PC-9 (cell line): ENCODE measurements at regions not wholly inside any gene's neighbourhood (a gene's known extent, or its start where the extent isn't known, plus 50 kb on each side); places are given as distances from the start of the nearest gene placed in this dataset.
A peak's percentile ranks its signal among the peaks of the same experiment; 100 is the strongest.
"Not testable (repeated sequence)": the region's sequence is repeated elsewhere in the genome, so short reads cannot be mapped to it uniquely, and the experiment has no call there.

Experiments used
- BruUV-seq: library from RNA; stranded (reverse); fragments of 400-500 nt; replicated peaks from 2 replicates; lab custom pipeline; 2021; lab: Mats Ljungman, UMichigan
- CTCF ChIA-PET: fragments of 300-600 bp; sonication (Branson Sonifier 250); formaldehyde crosslinking; loops from one replicate; lab custom pipeline; 2022; ENCODE audit warnings: antibody characterized with exemption; lab: Charles Lee
- POLR2A ChIA-PET: fragments of 300-600 bp; sonication (Branson Sonifier 250); formaldehyde crosslinking; loops from one replicate; lab custom pipeline; 2022; ENCODE audit warnings: antibody characterized with exemption; ENCODE audit not compliant: unreplicated experiment; lab: Charles Lee
- DNase-seq, 2 experiments: peaks; one replicate each; pipeline versions ENCODE4 v3.0.0 to v3.0.0-alpha.2; 2015 to 2022; ENCODE audit warnings: mixed read lengths in 1 of 2
- H2AFZ ChIP-seq: fragments of 200-600 bp; sonication (generic); 2 replicates; pipeline ENCODE4 v1.8.1; 2017; ENCODE audit warnings: antibody characterized with exemption
- H3F3A ChIP-seq: fragments of 200-600 bp; sonication (generic); 2 replicates; pipeline ENCODE4 v1.8.1; 2017; ENCODE audit warnings: antibody characterized with exemption, mild to moderate bottlenecking, low read depth; ENCODE audit not compliant: insufficient read depth
- H3K27ac ChIP-seq: fragments of 200-600 bp; sonication (generic); 2 replicates; pipeline ENCODE4 v1.6.1; 2016; ENCODE audit warnings: mixed run types
- H3K27me3 ChIP-seq: fragments of 200-600 bp; sonication (generic); 2 replicates; pipeline ENCODE4 v1.6.1; 2016; ENCODE audit warnings: low read depth, mixed run types; ENCODE audit not compliant: insufficient read depth
- H3K36me3 ChIP-seq: fragments of 200-600 bp; sonication (generic); 2 replicates; pipeline ENCODE4 v1.6.1; 2016; ENCODE audit warnings: low read depth, mixed run types
- H3K4me1 ChIP-seq: fragments of 200-600 bp; sonication (generic); replicated peaks from 2 replicates; pipeline ENCODE4 v1.6.1; 2016; ENCODE audit warnings: mixed run types; ENCODE audit not compliant: insufficient read depth
- H3K4me2 ChIP-seq: fragments of 200-600 bp; sonication (generic); 2 replicates; pipeline ENCODE4 v1.6.1; 2017; ENCODE audit warnings: mixed run types
- H3K4me3 ChIP-seq: fragments of 200-600 bp; sonication (generic); 2 replicates; pipeline ENCODE4 v1.6.1; 2016; ENCODE audit warnings: mixed run types
- H3K79me2 ChIP-seq: fragments of 200-600 bp; sonication (generic); 2 replicates; pipeline ENCODE4 v1.6.1; 2017; ENCODE audit warnings: low read depth, mixed run types
- H3K9me2 ChIP-seq: fragments of 200-600 bp; sonication (generic); 2 replicates; pipeline ENCODE4 v1.8.1; 2017; ENCODE audit warnings: mild to moderate bottlenecking; ENCODE audit not compliant: insufficient read depth
- H3K9me3 ChIP-seq: fragments of 200-600 bp; sonication (generic); 2 replicates; pipeline ENCODE4 v1.8.1; 2016; ENCODE audit warnings: low read depth; ENCODE audit not compliant: insufficient read depth
- H4K20me1 ChIP-seq: fragments of 200-600 bp; sonication (generic); 2 replicates; pipeline ENCODE4 v1.8.1; 2017; ENCODE audit not compliant: insufficient read depth
- CTCF ChIP-seq: fragments of 200-600 bp; sonication (generic); conservative IDR thresholded peaks from 2 replicates; pipeline ENCODE4 v1.6.1; 2017; ENCODE audit warnings: mixed run types, antibody characterized with exemption, mild to moderate bottlenecking, moderate library complexity
- EZH2 ChIP-seq: fragments of 200-600 bp; sonication (generic); IDR thresholded peaks from 2 replicates; pipeline ENCODE4 v1.8.0; 2017; ENCODE audit warnings: antibody characterized with exemption, low read depth
- intact Hi-C: fragments of 100-400 bp; cut with micrococcal nuclease; formaldehyde crosslinking; loops from one replicate; pipeline ENCODE4 v1.10.0; 2022; ENCODE audit not compliant: unreplicated experiment

- Histone ChIP-seq H4K20me1 (no peaks in the 10 kb centered on the region), H3K9me3 (no peaks in the 10 kb centered on the region), H3K27me3 (no peaks in the 10 kb centered on the region), H3K27ac (no peak overlapping the region), H3K4me2 (no peak overlapping the region), H3K4me1 (no peaks in the 10 kb centered on the region), H3K79me2 (no peaks in the 10 kb centered on the region), H3K36me3 (no peaks in the 10 kb centered on the region), H3K4me3 (no peak overlapping the region), H3K9me2 (no peaks in the 10 kb centered on the region), H2AFZ (no peak overlapping the region), H3F3A (no peaks in the 10 kb centered on the region)
- BruUV-seq = no TSS peak
- POLR2A ChIA-PET = no interaction called here
- CTCF ChIA-PET = no interaction called here
- TF ChIP-seq EZH2 = no peak
- TF ChIP-seq CTCF = no peak
- intact Hi-C loops = loop anchor here (10.0 kb wide), 1 partner anchor 459 kb away; no protein-coding TSS in a partner anchor
- no peak for DNase-seq
Observed at GRCh38 chrX:85543866-85544265, 164.4 kb upstream of the POF1B start.

- POLR2A ChIA-PET, BruUV-seq, H4K20me1 ChIP-seq, H3F3A ChIP-seq, intact Hi-C loops, H3K79me2 ChIP-seq, DNase-seq, H2AFZ ChIP-seq, H3K27me3 ChIP-seq, CTCF ChIA-PET, H3K9me3 ChIP-seq, H3K9me2 ChIP-seq, H3K4me3 ChIP-seq, H3K36me3 ChIP-seq, H3K4me1 ChIP-seq, H3K27ac ChIP-seq: not testable (repeated sequence)
- 0 out of 2 replicates have a peak, but pooled peaks have one; percentile 19 for TF ChIP-seq CTCF
- peak overlapping the region; percentile 50 for H3K4me2 ChIP-seq
Observed at GRCh38 chrX:85529141-85529540, 149.7 kb upstream of the POF1B start.

- intact Hi-C loops = no loop called here
- Histone ChIP-seq H3F3A (no peaks in the 10 kb centered on the region), H4K20me1 (no peaks in the 10 kb centered on the region), H3K36me3 (no peaks in the 10 kb centered on the region), H3K9me2 (no peaks in the 10 kb centered on the region; the same call in 1 of the 2 replicates), H2AFZ (no peak overlapping the region), H3K4me3 (no peak overlapping the region), H3K79me2 (no peaks in the 10 kb centered on the region), H3K4me2 (no peak overlapping the region), H3K27me3 (no peaks in the 10 kb centered on the region), H3K27ac (no peak overlapping the region), H3K9me3 (no peaks in the 10 kb centered on the region), H3K4me1 (no peaks in the 10 kb centered on the region)
- TF ChIP-seq CTCF (no peak), EZH2 (no peak)
- ChIA-PET CTCF (no interaction called here), POLR2A (no interaction called here)
- no peak for DNase-seq
- no TSS peak for BruUV-seq
Observed at GRCh38 chrX:85517994-85518718, 138.7 kb upstream of the POF1B start.
